ENCODE measurements at regions not wholly inside any gene's neighbourhood (a gene's known extent, or its start where the extent isn't known, plus 50 kb on each side); places are given as distances from the start of the nearest gene placed in this dataset.
"Not testable (repeated sequence)": the region's sequence is repeated elsewhere in the genome, so short reads cannot be mapped to it uniquely, and the experiment has no call there.

DNA sequence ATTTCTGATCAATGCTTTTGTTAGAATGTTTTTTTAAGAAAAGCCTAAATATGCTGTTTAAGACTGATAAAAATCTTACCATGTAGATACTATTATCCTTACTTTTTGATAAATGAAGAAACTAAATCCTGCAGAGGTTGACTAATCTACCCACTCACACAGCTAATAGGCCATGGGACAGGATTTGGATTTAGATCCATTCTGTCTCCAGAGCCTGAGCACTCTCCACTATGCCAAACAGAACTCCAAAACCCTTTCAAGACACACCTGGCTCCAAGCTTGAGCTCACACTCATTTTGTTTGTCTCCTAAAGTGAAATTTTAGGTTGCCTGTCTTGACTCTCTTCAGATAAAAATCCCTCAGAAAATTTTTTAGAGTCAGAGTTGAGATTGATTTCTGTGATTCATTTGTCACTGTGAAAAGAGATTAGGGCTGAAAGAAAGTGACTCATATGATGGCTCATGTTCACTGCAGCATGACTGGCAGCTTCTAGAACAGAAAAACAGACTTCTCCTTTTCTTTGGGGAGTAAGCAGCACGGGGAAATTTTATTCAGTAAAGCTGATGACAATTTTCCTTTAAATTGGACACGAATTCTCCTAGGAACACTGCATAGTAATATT is 132.3 kb upstream of the POT1 start:
- DNase-seq (ENCODE audit: low spot score), result no peak

DNA sequence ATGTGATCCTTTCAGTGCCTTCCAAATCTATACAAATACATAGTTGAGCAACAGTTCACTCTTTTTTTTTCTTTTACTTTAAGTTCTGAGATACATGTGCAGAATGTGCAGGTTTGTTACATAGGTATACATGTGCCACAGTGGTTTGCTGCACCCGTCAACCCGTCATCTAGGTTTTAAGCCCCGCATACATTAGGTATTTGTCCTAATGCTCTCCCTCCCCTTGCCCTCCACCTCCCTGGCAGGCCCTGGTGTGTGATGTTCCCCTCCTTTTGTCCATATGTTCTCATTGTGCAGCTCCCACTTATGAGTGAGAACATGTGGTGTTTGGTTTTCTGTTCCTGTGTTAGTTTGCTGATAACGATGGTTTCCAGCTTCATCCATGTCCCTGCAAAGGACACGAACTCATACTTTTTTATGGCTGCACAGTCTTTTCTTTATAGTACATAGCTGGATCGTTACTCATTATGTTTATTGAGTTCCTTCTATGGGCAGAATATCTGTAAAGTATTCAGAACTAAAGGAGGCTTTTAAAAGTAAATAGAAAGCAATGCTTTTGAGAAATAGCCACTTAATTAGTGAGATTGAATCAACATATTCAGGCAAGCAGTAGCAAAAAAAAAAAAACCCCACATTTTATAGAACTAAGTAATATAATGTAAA is 131.6 kb upstream of the POT1 start:
- DNase-seq (ENCODE audit: low spot score), result not testable (repeated sequence)

DNA sequence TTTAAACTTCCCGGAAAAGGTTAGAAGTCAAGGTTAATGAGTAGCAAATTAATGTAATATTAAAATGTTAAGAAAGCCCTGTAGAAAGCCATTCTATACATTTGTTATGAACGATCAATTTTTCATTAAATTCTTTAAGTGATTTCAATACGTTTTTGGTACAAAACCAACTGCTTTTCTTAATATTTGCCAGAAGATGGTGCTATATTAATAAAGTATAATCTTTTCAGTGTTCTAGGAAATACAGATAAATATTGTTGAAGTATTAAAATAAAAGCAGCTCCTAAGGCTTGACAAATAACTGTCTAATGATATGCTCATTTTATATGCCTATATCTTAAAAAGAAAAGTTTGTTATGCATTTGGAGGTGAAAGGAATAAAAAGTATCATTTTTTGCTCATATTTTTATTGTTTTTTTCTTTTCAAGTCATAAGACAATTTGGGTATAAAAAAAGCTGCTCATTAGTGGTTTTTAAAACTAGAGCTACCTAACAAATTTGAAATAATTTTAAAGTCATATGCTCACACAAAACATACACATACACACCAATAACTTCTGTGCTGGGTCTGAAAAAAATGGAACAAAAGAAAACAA is 130.3 kb upstream of the POT1 start:
- DNase-seq (ENCODE audit: low spot score), result no peak

DNA sequence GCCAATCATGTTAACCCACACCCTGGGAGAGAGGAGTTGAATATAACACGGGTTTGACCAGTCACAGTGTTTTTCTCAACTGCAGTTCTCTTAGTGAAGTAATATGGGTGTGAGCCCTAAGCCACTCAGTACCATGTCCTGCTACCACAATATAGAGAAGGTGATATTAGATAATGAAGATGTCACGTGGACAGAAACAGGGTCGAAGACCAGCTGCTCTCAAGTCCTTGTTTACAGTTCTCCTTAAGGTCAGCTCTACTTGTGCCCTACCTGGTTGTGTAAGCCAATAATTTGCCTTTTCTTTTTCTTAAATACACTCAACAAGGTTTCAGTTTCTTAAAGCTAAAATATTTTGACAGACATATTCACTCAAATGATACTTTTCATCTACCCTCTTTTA is 128.3 kb upstream of the POT1 start:
- no peak for DNase-seq (ENCODE audit: low spot score)

DNA sequence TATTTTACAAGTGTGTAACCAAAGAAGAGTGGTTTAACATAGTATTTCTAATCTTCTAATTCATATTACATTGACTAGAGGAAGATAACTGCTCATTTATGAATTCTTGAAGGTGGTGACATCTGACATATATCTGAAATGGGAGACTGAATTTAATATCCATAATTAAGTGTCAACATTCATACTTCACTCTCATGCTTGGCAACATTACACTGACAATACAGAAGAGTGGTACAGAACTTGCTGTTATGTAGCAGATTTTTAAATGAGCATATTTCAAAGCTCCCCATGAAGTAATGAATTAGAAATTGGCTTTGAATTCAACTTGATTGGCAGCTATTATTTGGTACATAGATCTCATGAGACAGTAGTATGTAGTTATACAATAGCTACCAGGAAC is 125.8 kb upstream of the POT1 start:
- DNase-seq (ENCODE audit: low spot score), result no peak

DNA sequence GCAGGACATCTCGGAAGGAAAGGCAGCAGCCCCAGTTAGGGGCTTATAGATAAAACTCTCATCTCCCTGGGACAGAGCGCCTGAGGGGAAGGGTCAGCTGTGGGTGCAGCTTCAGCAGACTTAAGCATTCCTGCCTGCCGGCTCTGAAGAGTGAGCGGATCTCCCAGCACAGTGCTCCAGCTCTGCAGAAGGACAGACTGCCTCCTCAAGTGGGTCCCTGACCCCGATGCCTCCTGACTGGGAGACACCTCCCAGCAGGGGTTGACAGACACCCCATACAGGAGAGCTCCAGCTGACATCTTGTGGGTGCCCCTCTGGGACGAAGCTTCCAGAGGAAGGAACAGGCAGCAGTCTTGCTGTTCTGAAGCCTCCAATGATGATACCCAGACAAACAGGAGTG is 117.1 kb upstream of the POT1 start:
- DNase-seq (ENCODE audit: low spot score), result no peak

DNA sequence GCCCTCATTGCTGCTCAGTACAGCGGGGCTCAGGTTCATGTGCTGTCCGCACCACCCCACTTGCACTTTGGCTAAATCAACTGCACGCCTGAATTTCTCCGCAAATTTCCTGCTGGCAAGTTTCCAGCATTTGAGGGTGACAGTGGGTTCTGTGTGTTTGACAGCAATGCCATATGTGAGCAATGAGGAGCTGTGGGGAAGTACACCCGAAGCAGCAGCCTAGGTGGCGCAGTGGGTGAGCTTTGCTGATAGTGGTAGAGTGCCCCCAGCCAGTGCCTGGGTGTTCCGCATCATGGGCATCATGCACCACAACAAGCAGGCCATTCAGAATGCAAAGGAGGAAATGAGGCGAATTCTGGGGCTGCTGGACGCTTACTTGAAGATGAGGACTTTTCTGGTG is 103.9 kb upstream of the POT1 start:
- no peak for DNase-seq (ENCODE audit: low spot score)

DNA sequence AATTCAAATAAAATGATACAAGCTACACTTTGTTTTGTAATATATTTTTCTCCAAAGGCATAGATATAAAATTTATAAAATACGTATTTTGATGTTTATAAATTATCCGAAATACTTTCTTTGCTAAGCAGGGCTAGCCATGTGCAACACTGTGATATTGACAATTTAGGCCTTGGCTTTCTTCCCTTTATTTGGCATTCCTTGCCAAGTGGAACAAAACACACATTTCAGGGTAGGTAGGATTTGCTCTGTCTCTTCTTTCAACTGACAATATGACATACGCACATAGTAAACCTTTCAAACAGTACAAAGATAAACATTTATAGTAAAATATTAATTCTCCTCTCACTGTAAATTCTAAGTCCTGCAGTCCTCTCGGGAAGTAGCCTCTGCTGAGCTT is 103.3 kb upstream of the POT1 start:
- no peak for DNase-seq (ENCODE audit: low spot score)

DNA sequence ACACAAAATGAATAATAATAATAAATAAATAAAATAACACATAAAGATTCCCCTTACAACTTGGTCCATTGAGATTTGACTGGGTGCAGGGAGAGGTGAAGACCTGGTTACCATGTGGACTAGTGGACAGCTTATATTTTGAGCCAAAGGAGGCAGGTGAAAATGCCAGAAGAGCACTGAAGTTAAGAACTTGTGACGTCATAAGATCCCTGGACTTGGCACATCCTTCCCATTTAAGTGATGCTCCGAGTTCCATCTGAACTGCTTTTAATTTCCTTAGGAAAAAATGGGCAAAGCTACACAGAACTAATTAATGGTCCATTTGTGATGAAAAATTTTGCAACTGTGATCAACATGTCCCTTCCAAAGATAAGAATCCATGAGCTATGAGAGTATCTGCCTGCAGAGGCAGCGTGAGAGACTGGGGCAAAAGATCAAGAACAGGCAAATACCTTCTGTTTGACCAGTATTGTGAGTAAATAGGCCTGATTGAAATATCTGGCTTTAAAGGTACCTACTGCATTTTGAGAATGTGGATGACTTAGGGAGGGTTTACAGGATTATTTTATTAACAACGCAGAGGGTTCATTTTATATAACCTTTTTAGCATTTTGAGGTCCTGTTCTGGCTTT is 101.2 kb upstream of the POT1 start:
- no peak for DNase-seq (ENCODE audit: low spot score)

DNA sequence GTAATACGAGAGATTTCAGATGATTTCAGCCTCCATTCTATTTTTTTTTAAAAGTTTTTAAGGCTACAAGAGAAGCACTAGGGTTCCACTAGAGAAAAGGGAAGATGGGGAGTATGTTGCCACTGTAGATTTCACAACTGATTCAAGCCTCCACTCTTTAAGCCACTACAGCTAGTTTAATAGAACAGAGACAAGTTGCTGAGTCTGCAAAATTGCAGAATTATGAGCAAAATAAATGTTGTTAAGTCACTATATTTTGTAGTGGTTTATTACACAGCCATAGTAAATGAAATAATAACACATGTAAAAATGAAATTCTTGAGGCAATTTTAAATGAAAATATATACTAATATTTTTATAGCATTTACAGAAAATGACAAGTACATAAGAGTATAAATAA is 96.0 kb upstream of the POT1 start:
- DNase-seq (ENCODE audit: low spot score), result no peak

DNA sequence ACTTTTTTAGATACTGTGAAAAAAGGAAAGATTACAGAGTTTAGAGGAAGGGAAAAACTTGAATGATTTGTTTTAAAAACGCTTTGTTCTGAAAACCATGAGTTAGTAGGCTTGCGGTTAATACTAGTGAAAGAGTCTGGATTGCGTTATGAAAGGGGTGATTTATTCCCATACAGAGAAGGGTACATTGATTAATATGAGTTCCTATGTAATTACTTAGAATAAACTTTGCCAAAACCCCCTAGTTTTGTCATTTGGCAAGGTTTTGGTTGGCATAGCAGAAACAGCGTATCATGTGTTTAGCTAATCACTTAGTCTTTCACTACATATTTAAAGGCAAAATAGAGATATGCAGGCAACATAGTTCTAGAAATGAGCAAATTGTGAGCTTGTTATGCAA is 91.2 kb upstream of the POT1 start:
- no peak for DNase-seq (ENCODE audit: low spot score)

DNA sequence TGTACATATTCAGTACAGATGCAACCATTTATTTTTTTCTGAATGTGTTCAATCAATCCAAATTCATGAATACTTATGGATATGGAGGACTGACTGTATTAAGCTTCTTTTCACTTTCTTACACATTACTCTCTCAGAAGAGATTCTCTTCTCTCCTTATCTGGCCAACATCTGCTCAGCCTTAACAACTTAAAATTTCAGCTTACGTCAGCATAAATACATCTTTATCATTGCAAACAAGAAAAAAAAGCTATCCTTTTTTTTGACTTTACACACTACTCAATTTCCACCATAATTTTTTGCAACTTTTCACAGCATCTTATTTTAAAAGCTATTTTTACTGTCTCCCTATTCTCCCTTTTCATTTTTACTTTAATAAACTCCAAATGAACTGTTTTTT is 80.9 kb upstream of the POT1 start:
- DNase-seq (ENCODE audit: low spot score), result no peak

DNA sequence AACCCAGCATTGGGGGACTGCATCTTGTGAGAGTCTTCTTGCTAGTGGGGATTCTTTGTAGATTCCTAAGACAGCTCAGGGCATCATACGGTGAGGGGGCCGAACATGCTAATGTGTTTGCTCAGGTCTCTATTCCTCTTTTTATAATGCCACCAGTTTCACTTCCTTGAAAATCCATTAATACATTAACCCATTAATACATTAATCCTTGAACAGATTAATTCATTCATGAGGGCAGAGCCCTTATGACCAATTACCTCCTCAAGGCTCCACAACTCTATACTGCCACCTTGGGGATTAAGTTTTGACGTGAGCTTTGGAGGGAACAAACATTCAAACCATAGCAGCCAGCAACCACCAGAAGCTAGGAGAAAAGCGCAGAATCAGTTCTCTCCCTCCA is 67.2 kb upstream of the POT1 start:
- no peak for DNase-seq (ENCODE audit: low spot score)

DNA sequence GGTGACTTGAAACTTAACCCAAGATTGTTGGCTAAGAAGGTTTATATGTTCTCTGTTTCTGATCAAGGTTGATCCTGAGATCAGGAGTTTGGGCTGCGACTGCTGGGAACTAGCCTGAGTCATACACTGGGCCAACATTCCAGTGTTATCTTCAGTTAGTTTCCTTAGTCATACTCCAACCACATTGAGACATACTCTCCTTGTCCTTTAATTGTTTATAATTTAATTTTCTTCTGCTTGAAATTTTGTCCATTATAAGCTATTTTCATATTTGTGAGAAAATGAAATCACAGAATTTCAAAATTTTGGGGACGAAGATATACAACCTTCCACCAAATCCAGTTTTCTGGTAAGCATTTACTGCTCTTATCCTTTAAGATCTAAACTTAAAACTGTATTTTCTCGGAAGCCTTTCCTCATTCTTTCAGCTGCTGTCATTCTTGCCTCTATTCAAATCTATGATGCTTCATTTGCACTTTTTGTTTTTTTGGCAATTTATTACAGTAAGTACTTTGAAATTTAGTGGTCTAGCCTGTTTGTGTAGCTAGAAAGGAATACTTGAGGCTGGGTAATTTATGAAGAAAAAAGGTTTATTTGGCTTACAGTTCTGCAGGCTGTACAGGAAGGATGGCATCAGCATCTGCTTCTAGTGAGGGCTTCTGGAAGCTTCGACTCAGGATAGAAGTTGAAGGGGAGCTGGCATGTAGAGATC is 63.4 kb upstream of the POT1 start:
- no peak for DNase-seq (ENCODE audit: low spot score)

DNA sequence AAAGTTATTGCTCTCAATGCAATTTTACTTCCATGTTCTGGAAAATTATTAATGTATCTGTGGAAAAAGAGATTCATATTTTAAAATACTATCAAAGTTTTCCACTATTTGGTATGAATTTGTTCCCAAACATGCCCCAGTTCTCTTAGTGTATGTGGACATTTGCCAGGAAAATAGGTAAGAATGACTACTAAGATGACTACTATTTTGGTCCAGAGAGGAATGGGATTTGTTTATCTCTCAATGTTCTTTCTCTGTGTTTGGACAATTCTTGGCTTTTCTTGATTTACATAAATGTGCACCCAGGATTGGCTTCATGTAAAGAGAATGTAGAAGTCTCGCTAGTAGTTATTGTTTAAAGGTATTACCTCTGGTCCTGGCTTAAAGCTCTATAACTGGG is 60.3 kb upstream of the POT1 start:
- DNase-seq (ENCODE audit: low spot score), result no peak
